ENCODE measurements at regions not wholly inside any gene's neighbourhood (a gene's known extent, or its start where the extent isn't known, plus 50 kb on each side); places are given as distances from the start of the nearest gene placed in this dataset.

- TF ChIP-seq CTCF (IDR thresholded peaks at IDR 0.05): no peak
- no peak for TF ChIP-seq POLR2A (IDR thresholded peaks at IDR 0.05)
These were observed 410.1 kb upstream of the MGAT4C start for GRCh38 chr12:86666316-86666715.
